SK-N-SH (cell line): ENCODE measurements at regions not wholly inside any gene's neighbourhood (a gene's known extent, or its start where the extent isn't known, plus 50 kb on each side); places are given as distances from the start of the nearest gene placed in this dataset.

Experiments used
- CTCF ChIP-seq: fragments of 200-600 bp; sonication (generic); IDR thresholded peaks from 2 replicates; pipeline ENCODE4 v1.6.1; 2017; ENCODE audit warnings: antibody characterized with exemption, mild to moderate bottlenecking, moderate library complexity
- FOXM1 ChIP-seq: IDR thresholded peaks from 2 replicates; pipeline ENCODE4 v1.4.0; 2012; ENCODE audit warnings: low read depth, mild to moderate bottlenecking
- MAX ChIP-seq: IDR thresholded peaks from 2 replicates; pipeline ENCODE4 v1.4.0; 2012; ENCODE audit warnings: low read depth
- MXI1 ChIP-seq: IDR thresholded peaks from 2 replicates; pipeline ENCODE4 v1.6.1; 2012; ENCODE audit warnings: mild to moderate bottlenecking, low read depth, low read length, improper control_type of control experiment

GRCh38 chr5:14089198-14089597, 53.9 kb upstream of the TRIO start:
- TF ChIP-seq CTCF (no peak), MAX (no peak), FOXM1 (no peak), MXI1 (no peak)
